ENCODE measurements at regions not wholly inside any gene's neighbourhood (a gene's known extent, or its start where the extent isn't known, plus 50 kb on each side); places are given as distances from the start of the nearest gene placed in this dataset.

GRCh38 chr12:34151019-34151418 is 128.7 kb downstream of the ALG10 start:
- DNase-seq (ENCODE audit: low spot score) = no peak
- TF ChIP-seq JUND (IDR thresholded peaks at IDR 0.05) (no peak), FOXA2 (IDR thresholded peaks at IDR 0.05) (no peak), MAX (IDR thresholded peaks at IDR 0.05) (no peak), CTCF (IDR thresholded peaks at IDR 0.05; ENCODE audit: low read depth, low read length, missing input control) (no peak), GABPA (IDR thresholded peaks at IDR 0.05 in 1 of 2, conservative IDR thresholded peaks at IDR 0.05 in 1 of 2) (no peak), YY1 (IDR thresholded peaks at IDR 0.05) (no peak), EGR1 (IDR thresholded peaks at IDR 0.05; ENCODE audit: low read depth in 2 of 2) (no peak), ATF3 (IDR thresholded peaks at IDR 0.05) (no peak), FOXA1 (IDR thresholded peaks at IDR 0.05) (no peak), TAF1 (conservative IDR thresholded peaks at IDR 0.05) (no peak), HNF4A (conservative IDR thresholded peaks at IDR 0.05) (no peak), RXRA (IDR thresholded peaks at IDR 0.05) (no peak), SP1 (IDR thresholded peaks at IDR 0.05) (no peak), ZBTB33 (IDR thresholded peaks at IDR 0.05) (no peak), RAD21 (IDR thresholded peaks at IDR 0.05) (no peak), HNF4G (IDR thresholded peaks at IDR 0.05) (no peak), NR2F2 (IDR thresholded peaks at IDR 0.05) (no peak)
- TF ChIP-seq, protein P1, sequence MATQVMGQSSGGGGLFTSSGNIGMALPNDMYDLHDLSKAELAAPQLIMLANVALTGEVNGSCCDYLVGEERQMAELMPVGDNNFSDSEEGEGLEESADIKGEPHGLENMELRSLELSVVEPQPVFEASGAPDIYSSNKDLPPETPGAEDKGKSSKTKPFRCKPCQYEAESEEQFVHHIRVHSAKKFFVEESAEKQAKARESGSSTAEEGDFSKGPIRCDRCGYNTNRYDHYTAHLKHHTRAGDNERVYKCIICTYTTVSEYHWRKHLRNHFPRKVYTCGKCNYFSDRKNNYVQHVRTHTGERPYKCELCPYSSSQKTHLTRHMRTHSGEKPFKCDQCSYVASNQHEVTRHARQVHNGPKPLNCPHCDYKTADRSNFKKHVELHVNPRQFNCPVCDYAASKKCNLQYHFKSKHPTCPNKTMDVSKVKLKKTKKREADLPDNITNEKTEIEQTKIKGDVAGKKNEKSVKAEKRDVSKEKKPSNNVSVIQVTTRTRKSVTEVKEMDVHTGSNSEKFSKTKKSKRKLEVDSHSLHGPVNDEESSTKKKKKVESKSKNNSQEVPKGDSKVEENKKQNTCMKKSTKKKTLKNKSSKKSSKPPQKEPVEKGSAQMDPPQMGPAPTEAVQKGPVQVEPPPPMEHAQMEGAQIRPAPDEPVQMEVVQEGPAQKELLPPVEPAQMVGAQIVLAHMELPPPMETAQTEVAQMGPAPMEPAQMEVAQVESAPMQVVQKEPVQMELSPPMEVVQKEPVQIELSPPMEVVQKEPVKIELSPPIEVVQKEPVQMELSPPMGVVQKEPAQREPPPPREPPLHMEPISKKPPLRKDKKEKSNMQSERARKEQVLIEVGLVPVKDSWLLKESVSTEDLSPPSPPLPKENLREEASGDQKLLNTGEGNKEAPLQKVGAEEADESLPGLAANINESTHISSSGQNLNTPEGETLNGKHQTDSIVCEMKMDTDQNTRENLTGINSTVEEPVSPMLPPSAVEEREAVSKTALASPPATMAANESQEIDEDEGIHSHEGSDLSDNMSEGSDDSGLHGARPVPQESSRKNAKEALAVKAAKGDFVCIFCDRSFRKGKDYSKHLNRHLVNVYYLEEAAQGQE (IDR thresholded peaks at IDR 0.05) = no peak
- H3K4me1 ChIP-seq (ENCODE audit: control insufficient read depth in 4 of 4, insufficient read depth in 4 of 4, low read length in 3 of 4) = no peaks in the 10 kb centered on the region

More at GRCh38 chr12:34151019-34151418, 128.7 kb downstream of the ALG10 start:
- Histone ChIP-seq H3K9ac (ENCODE audit: low read depth in 1 of 2, low read length in 2 of 2) (no peak overlapping the region), H3K9me3 (ENCODE audit: control insufficient read depth in 4 of 4, low read length in 3 of 4) (no peaks in the 10 kb centered on the region), H3K27me3 (ENCODE audit: control insufficient read depth in 4 of 4, insufficient read depth in 4 of 4, low read length in 3 of 4) (no peaks in the 10 kb centered on the region), H3K27ac (ENCODE audit: low read depth in 1 of 2, low read length in 2 of 2) (no peak overlapping the region), H3K36me3 (ENCODE audit: control insufficient read depth in 4 of 4, insufficient read depth in 3 of 4, low read depth in 1 of 4, low read length in 3 of 4) (no peaks in the 10 kb centered on the region), H3K4me3 (ENCODE audit: low read depth in 1 of 3, low read length in 3 of 3) (no peak overlapping the region)
